NCI-H774 (cell line): ENCODE measurements at regions not wholly inside any gene's neighbourhood (a gene's known extent, or its start where the extent isn't known, plus 50 kb on each side); places are given as distances from the start of the nearest gene placed in this dataset.

Experiments used
- DNase-seq: peaks from one replicate; lab custom pipeline; 2025; lab: John Stamatoyannopoulos, UW

- DNase-seq, result no peak
Measured at GRCh38 chr5:73395256-73395655, 53.3 kb downstream of the FOXD1 start.

GRCh38 chr5:73394610-73395009, 54.0 kb downstream of the FOXD1 start:
- DNase-seq, result no peak

GRCh38 chr5:73393611-73394489, 54.7 kb downstream of the FOXD1 start:
- no peak for DNase-seq

- DNase-seq, result no peak
Measured at GRCh38 chr5:73392775-73393174, 55.8 kb downstream of the FOXD1 start.

- no peak for DNase-seq
Measured at GRCh38 chr5:73391441-73391881, 57.1 kb downstream of the FOXD1 start.

GRCh38 chr5:73390972-73391371, 57.6 kb downstream of the FOXD1 start:
- DNase-seq, result no peak

- DNase-seq, result no peak
Measured at GRCh38 chr5:73388740-73389139, 59.8 kb downstream of the FOXD1 start.

- DNase-seq, result no peak
Measured at GRCh38 chr5:73388306-73388684, 60.3 kb downstream of the FOXD1 start.

GRCh38 chr5:73387601-73388305, 60.8 kb downstream of the FOXD1 start:
- peak; percentile 46 for DNase-seq

GRCh38 chr5:73387149-73387591, 61.4 kb downstream of the FOXD1 start:
- DNase-seq, result no peak

- no peak for DNase-seq
Measured at GRCh38 chr5:73384861-73385260, 63.7 kb downstream of the FOXD1 start.

- no peak for DNase-seq
Measured at GRCh38 chr5:73382401-73382740, 66.2 kb downstream of the FOXD1 start.

GRCh38 chr5:73381590-73382400, 66.8 kb downstream of the FOXD1 start:
- DNase-seq, result no peak

GRCh38 chr5:73380710-73381589, 67.6 kb downstream of the FOXD1 start:
- DNase-seq, result no peak

- no peak for DNase-seq
Measured at GRCh38 chr5:73380041-73380440, 68.5 kb downstream of the FOXD1 start.

- no peak for DNase-seq
Measured at GRCh38 chr5:73379435-73379834, 69.1 kb downstream of the FOXD1 start.

GRCh38 chr5:73378765-73379164, 69.8 kb downstream of the FOXD1 start:
- DNase-seq, result no peak

- DNase-seq, result peak; percentile 32
Measured at GRCh38 chr5:73378070-73378469, 70.5 kb downstream of the FOXD1 start.

GRCh38 chr5:73376618-73377170, 71.9 kb downstream of the FOXD1 start:
- DNase-seq, result no peak

- DNase-seq, result no peak
Measured at GRCh38 chr5:73375949-73376348, 72.6 kb downstream of the FOXD1 start.

- no peak for DNase-seq
Measured at GRCh38 chr5:73375191-73375545, 73.4 kb downstream of the FOXD1 start.
